Liver (tissue), 3 donors: ENCODE measurements at regions not wholly inside any gene's neighbourhood (a gene's known extent, or its start where the extent isn't known, plus 50 kb on each side); places are given as distances from the start of the nearest gene placed in this dataset.

Experiments used
- EGR1 ChIP-seq, 2 donors: IDR thresholded peaks; 2 replicates each; pipeline ENCODE4 v1.6.1; 2016 to 2018; ENCODE audit warnings: antibody characterized with exemption in 2 of 2, low read depth in 2 of 2
- GABPA ChIP-seq, 2 donors: IDR thresholded peaks in 1 of 2; conservative IDR thresholded peaks in 1 of 2; 2 replicates each; pipeline ENCODE4 v1.6.1; 2016; ENCODE audit warnings: antibody characterized with exemption in 2 of 2, mild to moderate bottlenecking in 1 of 2, moderate library complexity in 1 of 2
- HNF4G ChIP-seq: IDR thresholded peaks from 2 replicates; pipeline ENCODE4 v1.6.1; 2016; ENCODE audit warnings: antibody characterized with exemption
- JUND ChIP-seq, 2 donors: IDR thresholded peaks; 2 replicates each; pipeline ENCODE4 v1.6.1; 2016; ENCODE audit warnings: antibody characterized with exemption in 2 of 2
- NR2F2 ChIP-seq: IDR thresholded peaks from 2 replicates; pipeline ENCODE4 v1.6.1; 2016; ENCODE audit warnings: antibody characterized with exemption
- RAD21 ChIP-seq, 2 donors: IDR thresholded peaks; 2 replicates each; pipeline ENCODE4 v1.6.1; 2016; ENCODE audit warnings: antibody characterized with exemption in 2 of 2, mild to moderate bottlenecking in 2 of 2
- RXRA ChIP-seq, 2 donors: IDR thresholded peaks; 2 replicates each; pipeline ENCODE4 v1.6.1; 2017 to 2018; ENCODE audit warnings: antibody characterized with exemption in 2 of 2, mild to moderate bottlenecking in 1 of 2
- SP1 ChIP-seq: IDR thresholded peaks from 2 replicates; pipeline ENCODE4 v1.6.1; 2018; ENCODE audit warnings: antibody characterized with exemption, mild to moderate bottlenecking
- TAF1 ChIP-seq: conservative IDR thresholded peaks from 2 replicates; pipeline ENCODE4 v1.6.1; 2016; ENCODE audit warnings: antibody characterized with exemption, mild to moderate bottlenecking
- YY1 ChIP-seq: IDR thresholded peaks from 2 replicates; pipeline ENCODE4 v1.6.1; 2016; ENCODE audit warnings: antibody characterized with exemption, mild to moderate bottlenecking
- TF ChIP-seq, protein P1 (sequence below): fragments of 150-350 bp; IDR thresholded peaks from 2 replicates; pipeline ENCODE4 v1.5.1; 2017; ENCODE audit warnings: improper control_type of control experiment, low read depth, low read length; ENCODE audit not compliant: missing input control
- TF ChIP-seq, protein P2 (sequence below): IDR thresholded peaks from 2 replicates; pipeline ENCODE4 v1.6.1; 2016; ENCODE audit warnings: antibody characterized with exemption
- TF ChIP-seq, protein P3 (sequence below): IDR thresholded peaks from 2 replicates; pipeline ENCODE4 v1.6.1; 2016; ENCODE audit warnings: antibody characterized with exemption
- TF ChIP-seq, protein P4 (sequence below): IDR thresholded peaks from 2 replicates; pipeline ENCODE4 v1.6.1; 2016; ENCODE audit warnings: antibody characterized with exemption
- donor health status: healthy.
- donor health status: healthy.

DNA sequence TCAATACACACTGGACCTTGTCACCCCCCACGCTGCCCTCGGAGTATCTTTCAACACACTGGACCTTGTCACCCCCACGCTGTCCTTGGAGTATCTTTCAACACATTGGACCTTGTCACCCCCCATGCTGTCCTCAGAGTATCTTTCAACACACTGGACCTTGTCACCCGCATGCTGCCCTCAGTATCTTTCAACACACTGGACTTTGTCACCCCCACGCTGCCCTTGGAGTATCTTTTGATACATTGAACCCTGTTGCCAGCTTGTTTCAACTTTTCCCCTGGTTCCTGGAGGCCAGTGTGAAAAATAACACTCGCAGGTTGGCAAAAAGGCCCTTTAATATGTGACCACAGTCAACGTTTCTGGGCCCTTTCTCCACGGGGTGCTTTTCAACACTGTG, 247.8 kb downstream of the TEX29 start:
- TF ChIP-seq, protein P1, sequence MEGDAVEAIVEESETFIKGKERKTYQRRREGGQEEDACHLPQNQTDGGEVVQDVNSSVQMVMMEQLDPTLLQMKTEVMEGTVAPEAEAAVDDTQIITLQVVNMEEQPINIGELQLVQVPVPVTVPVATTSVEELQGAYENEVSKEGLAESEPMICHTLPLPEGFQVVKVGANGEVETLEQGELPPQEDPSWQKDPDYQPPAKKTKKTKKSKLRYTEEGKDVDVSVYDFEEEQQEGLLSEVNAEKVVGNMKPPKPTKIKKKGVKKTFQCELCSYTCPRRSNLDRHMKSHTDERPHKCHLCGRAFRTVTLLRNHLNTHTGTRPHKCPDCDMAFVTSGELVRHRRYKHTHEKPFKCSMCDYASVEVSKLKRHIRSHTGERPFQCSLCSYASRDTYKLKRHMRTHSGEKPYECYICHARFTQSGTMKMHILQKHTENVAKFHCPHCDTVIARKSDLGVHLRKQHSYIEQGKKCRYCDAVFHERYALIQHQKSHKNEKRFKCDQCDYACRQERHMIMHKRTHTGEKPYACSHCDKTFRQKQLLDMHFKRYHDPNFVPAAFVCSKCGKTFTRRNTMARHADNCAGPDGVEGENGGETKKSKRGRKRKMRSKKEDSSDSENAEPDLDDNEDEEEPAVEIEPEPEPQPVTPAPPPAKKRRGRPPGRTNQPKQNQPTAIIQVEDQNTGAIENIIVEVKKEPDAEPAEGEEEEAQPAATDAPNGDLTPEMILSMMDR, result no peak
- TF ChIP-seq, protein P2, sequence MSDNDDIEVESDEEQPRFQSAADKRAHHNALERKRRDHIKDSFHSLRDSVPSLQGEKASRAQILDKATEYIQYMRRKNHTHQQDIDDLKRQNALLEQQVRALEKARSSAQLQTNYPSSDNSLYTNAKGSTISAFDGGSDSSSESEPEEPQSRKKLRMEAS, result no peak
- TF ChIP-seq EGR1 (IDR thresholded peaks at IDR 0.05; ENCODE audit: low read depth in 2 of 2), result no peak
- peak; percentile 22 to 31 for TF ChIP-seq RAD21 (IDR thresholded peaks at IDR 0.05)
- TF ChIP-seq, protein P3, sequence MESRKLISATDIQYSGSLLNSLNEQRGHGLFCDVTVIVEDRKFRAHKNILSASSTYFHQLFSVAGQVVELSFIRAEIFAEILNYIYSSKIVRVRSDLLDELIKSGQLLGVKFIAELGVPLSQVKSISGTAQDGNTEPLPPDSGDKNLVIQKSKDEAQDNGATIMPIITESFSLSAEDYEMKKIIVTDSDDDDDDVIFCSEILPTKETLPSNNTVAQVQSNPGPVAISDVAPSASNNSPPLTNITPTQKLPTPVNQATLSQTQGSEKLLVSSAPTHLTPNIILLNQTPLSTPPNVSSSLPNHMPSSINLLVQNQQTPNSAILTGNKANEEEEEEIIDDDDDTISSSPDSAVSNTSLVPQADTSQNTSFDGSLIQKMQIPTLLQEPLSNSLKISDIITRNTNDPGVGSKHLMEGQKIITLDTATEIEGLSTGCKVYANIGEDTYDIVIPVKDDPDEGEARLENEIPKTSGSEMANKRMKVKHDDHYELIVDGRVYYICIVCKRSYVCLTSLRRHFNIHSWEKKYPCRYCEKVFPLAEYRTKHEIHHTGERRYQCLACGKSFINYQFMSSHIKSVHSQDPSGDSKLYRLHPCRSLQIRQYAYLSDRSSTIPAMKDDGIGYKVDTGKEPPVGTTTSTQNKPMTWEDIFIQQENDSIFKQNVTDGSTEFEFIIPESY, result no peak
- TF ChIP-seq NR2F2, result no peak
- no peak for TF ChIP-seq GABPA (IDR thresholded peaks at IDR 0.05 in 1 of 2, conservative IDR thresholded peaks at IDR 0.05 in 1 of 2)
- TF ChIP-seq TAF1, result no peak
- no peak for TF ChIP-seq YY1
- TF ChIP-seq SP1, result peak; percentile 70
- TF ChIP-seq JUND (IDR thresholded peaks at IDR 0.05), result peak in 1 of 2 donors; percentile 19
- TF ChIP-seq, protein P4, sequence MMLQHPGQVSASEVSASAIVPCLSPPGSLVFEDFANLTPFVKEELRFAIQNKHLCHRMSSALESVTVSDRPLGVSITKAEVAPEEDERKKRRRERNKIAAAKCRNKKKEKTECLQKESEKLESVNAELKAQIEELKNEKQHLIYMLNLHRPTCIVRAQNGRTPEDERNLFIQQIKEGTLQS, result no peak
- TF ChIP-seq HNF4G, result peak; percentile 85
- TF ChIP-seq RXRA (IDR thresholded peaks at IDR 0.05), result peak; percentile 80 to 89
